HEK293 (cell line): ENCODE measurements at regions not wholly inside any gene's neighbourhood (a gene's known extent, or its start where the extent isn't known, plus 50 kb on each side); places are given as distances from the start of the nearest gene placed in this dataset.

Experiments
- CTCF ChIA-PET: fragments of 350-600 bp; formaldehyde crosslinking; extraction: SDS; loops from one replicate; lab custom pipeline; 2021; ENCODE audit warnings: antibody characterized with exemption; lab: Yijun Ruan, JAX
- POLR2A ChIA-PET: fragments of 300-600 bp; formaldehyde crosslinking; extraction: SDS; loops from one replicate; lab custom pipeline; 2020; ENCODE audit warnings: antibody characterized with exemption, inconsistent platforms; lab: Yijun Ruan, JAX
- H3K27ac ChIP-seq: fragments of 200-500 bp; sonication (Bioruptor generic); 2 replicates; pipeline ENCODE4 v1.5.1; 2014; ENCODE audit warnings: low read depth, low read length, control low read depth, inconsistent platforms; ENCODE audit errors: extremely low read depth
- H3K36me3 ChIP-seq, 2 experiments: fragments of 200-500 bp in 1 of 2; sonication (Bioruptor generic) in 1 of 2; 1 replicate in 1 of 2; 2 replicates in 1 of 2; pipeline ENCODE4 v1.5.1; 2014 to 2017; ENCODE audit warnings: inconsistent platforms in 2 of 2, low read length in 2 of 2; ENCODE audit not compliant: control insufficient read depth in 2 of 2, insufficient read depth in 1 of 2
- H3K4me1 ChIP-seq: fragments of 200-500 bp; sonication (Bioruptor generic); 2 replicates; pipeline ENCODE4 v1.5.1; 2014; ENCODE audit warnings: mild to moderate bottlenecking, low read length, inconsistent platforms; ENCODE audit not compliant: control insufficient read depth, insufficient read depth
- H3K4me3 ChIP-seq: 2 replicates; pipeline ENCODE4 v1.5.1; 2011; ENCODE audit warnings: low read depth, mild to moderate bottlenecking, control low read depth, low read length, moderate library complexity
- H3K9me3 ChIP-seq: fragments of 200-500 bp; sonication (Bioruptor generic); 2 replicates; pipeline ENCODE4 v1.5.1; 2014; ENCODE audit warnings: low read depth, low read length, inconsistent platforms; ENCODE audit not compliant: control insufficient read depth, insufficient read depth
- GLIS1 ChIP-seq: fragments of 450-650 bp; formaldehyde crosslinking; IDR thresholded peaks from 2 replicates; pipeline ENCODE4 v1.5.1; 2016; ENCODE audit warnings: missing biosample characterization, missing genetic modification characterization
- INSM2 ChIP-seq: fragments of 450-650 bp; formaldehyde crosslinking; IDR thresholded peaks from 2 replicates; pipeline ENCODE4 v1.5.1; 2016; ENCODE audit warnings: missing biosample characterization, missing genetic modification characterization
- PRDM2 ChIP-seq: fragments of 450-650 bp; formaldehyde crosslinking; IDR thresholded peaks from 2 replicates; pipeline ENCODE4 v1.5.1; 2016; ENCODE audit warnings: missing biosample characterization, missing genetic modification characterization, borderline replicate concordance
- ZEB2 ChIP-seq: fragments of 450-650 bp; formaldehyde crosslinking; IDR thresholded peaks from 2 replicates; pipeline ENCODE4 v1.5.1; 2016; ENCODE audit warnings: missing biosample characterization, missing genetic modification characterization
- ZNF155 ChIP-seq: fragments of 450-650 bp; formaldehyde crosslinking; IDR thresholded peaks from 2 replicates; pipeline ENCODE4 v1.5.1; 2016; ENCODE audit warnings: missing biosample characterization, missing genetic modification characterization
- ZNF174 ChIP-seq: fragments of 450-650 bp; formaldehyde crosslinking; IDR thresholded peaks from 2 replicates; pipeline ENCODE4 v1.5.0; 2017; ENCODE audit warnings: missing biosample characterization, mild to moderate bottlenecking, missing genetic modification characterization
- ZNF18 ChIP-seq: fragments of 450-650 bp; formaldehyde crosslinking; IDR thresholded peaks from 2 replicates; pipeline ENCODE4 v1.5.1; 2016; ENCODE audit warnings: missing biosample characterization, missing genetic modification characterization
- ZNF274 ChIP-seq, 2 experiments: fragments of 200-500 bp in 1 of 2; fragments of 450-650 bp in 1 of 2; sonication (Bioruptor generic) in 1 of 2; formaldehyde crosslinking in 1 of 2; IDR thresholded peaks; 2 replicates each; pipeline versions ENCODE4 v1.5.1 to v1.6.1; 2014 to 2016; ENCODE audit warnings: borderline replicate concordance in 1 of 2, inconsistent platforms in 1 of 2, low read length in 1 of 2, missing biosample characterization in 1 of 2, missing genetic modification characterization in 1 of 2
- ZNF394 ChIP-seq: fragments of 450-650 bp; formaldehyde crosslinking; IDR thresholded peaks from 2 replicates; pipeline ENCODE4 v1.5.1; 2016; ENCODE audit warnings: missing biosample characterization, missing genetic modification characterization, mild to moderate bottlenecking, moderate library complexity, borderline replicate concordance
- ZNF596 ChIP-seq: fragments of 450-650 bp; IDR thresholded peaks from 2 replicates; pipeline ENCODE4 v1.5.0; 2018; ENCODE audit warnings: missing biosample characterization, mild to moderate bottlenecking, missing genetic modification characterization, moderate library complexity
- ZNF626 ChIP-seq: fragments of 450-650 bp; sonication (Bioruptor Pico); formaldehyde crosslinking; IDR thresholded peaks from 2 replicates; pipeline ENCODE4 v1.5.1; 2018; ENCODE audit warnings: missing biosample characterization, missing genetic modification characterization, inconsistent platforms
- ZSCAN18 ChIP-seq: fragments of 450-650 bp; formaldehyde crosslinking; IDR thresholded peaks from 2 replicates; pipeline ENCODE4 v1.5.1; 2016; ENCODE audit warnings: missing biosample characterization, missing genetic modification characterization
- ZSCAN4 ChIP-seq: fragments of 450-650 bp; formaldehyde crosslinking; IDR thresholded peaks from 2 replicates; pipeline ENCODE4 v1.5.1; 2017; ENCODE audit warnings: missing biosample characterization, missing genetic modification characterization

- Histone ChIP-seq H3K36me3 (no peaks in the 10 kb centered on the region), H3K9me3 (no peaks in the 10 kb centered on the region)
- ChIA-PET CTCF (interaction anchor here (0.7 kb wide), 1 partner anchor 40 kb away, joined by 3 read pairs; no protein-coding TSS in a partner anchor), POLR2A (no interaction called here)
- no peak for TF ChIP-seq GLIS1 (tag by site-specific recombination)
- TF ChIP-seq ZSCAN4 (tag by site-specific recombination) = no peak
- TF ChIP-seq, all 188 proteins: peak for 0
- no peaks in the 10 kb centered on the region for H3K4me1 ChIP-seq
- H3K27ac ChIP-seq = no peak overlapping the region
- no peak overlapping the region for H3K4me3 ChIP-seq
Measured at GRCh38 chr14:65304239-65304638, 108.3 kb upstream of the FUT8 start.

GRCh38 chr14:65304963-65305362, 107.6 kb upstream of the FUT8 start:
- CTCF ChIA-PET = interaction anchor here (0.7 kb wide), 1 partner anchor 15 kb away, joined by 3 read pairs; no protein-coding TSS in a partner anchor
- no peak overlapping the region for H3K27ac ChIP-seq

GRCh38 chr14:65308536-65308935, 104.0 kb upstream of the FUT8 start:
- CTCF ChIA-PET = interaction anchor here (0.6 to 1.5 kb wide), 2 partner anchors 10 to 14 kb away, joined by 3 read pairs; no protein-coding TSS in a partner anchor
- TF ChIP-seq ZNF155 (tag by site-specific recombination) (no peak), ZNF274 (IDR thresholded peaks at IDR 0.05; ENCODE audit: low read length) (no peak), ZNF274 (tag by site-specific recombination; IDR thresholded peaks at IDR 0.05; ENCODE audit: borderline replicate concordance) (no peak), ZNF626 (tag by site-specific recombination) (no peak), ZNF394 (tag by site-specific recombination) (no peak), PRDM2 (tag by site-specific recombination) (no peak), ZNF174 (no peak)

More at GRCh38 chr14:65304963-65305362, 107.6 kb upstream of the FUT8 start:
- Histone ChIP-seq H3K4me1 (no peaks in the 10 kb centered on the region), H3K9me3 (no peaks in the 10 kb centered on the region), H3K4me3 (no peak overlapping the region), H3K36me3 (no peaks in the 10 kb centered on the region)
- POLR2A ChIA-PET = no interaction called here
- no peak for TF ChIP-seq ZSCAN18 (tag by site-specific recombination)
- no peak for TF ChIP-seq ZNF18 (tag by site-specific recombination)
- no peak for TF ChIP-seq ZEB2 (tag by site-specific recombination)
- TF ChIP-seq ZNF596 (tag by site-specific recombination) = no peak
- TF ChIP-seq INSM2 (tag by site-specific recombination) = no peak

More at GRCh38 chr14:65308536-65308935, 104.0 kb upstream of the FUT8 start:
- POLR2A ChIA-PET = no interaction called here
- Histone ChIP-seq H3K27ac (no peak overlapping the region), H3K4me3 (no peak overlapping the region), H3K9me3 (no peaks in the 10 kb centered on the region), H3K36me3 (no peaks in the 10 kb centered on the region), H3K4me1 (no peaks in the 10 kb centered on the region)
